Fibroblast of mammary gland (primary cell): ENCODE measurements at regions not wholly inside any gene's neighbourhood (a gene's known extent, or its start where the extent isn't known, plus 50 kb on each side); places are given as distances from the start of the nearest gene placed in this dataset.

ENCODE experiments used
- DNase-seq: peaks from one replicate; pipeline ENCODE4 v3.0.0-alpha.2; 2010; ENCODE audit warnings: low read depth
- H3K4me3 ChIP-seq: 2 replicates; pipeline ENCODE4 v1.5.1; 2011; ENCODE audit warnings: low read depth, mild to moderate bottlenecking, low read length, moderate library complexity; ENCODE audit not compliant: control insufficient read depth
- TF ChIP-seq, protein P1 (sequence below): conservative IDR thresholded peaks from 2 replicates; pipeline ENCODE4 v1.5.1; 2011; ENCODE audit warnings: low read depth, low read length, inconsistent platforms; ENCODE audit not compliant: control insufficient read depth, insufficient read depth

DNA sequence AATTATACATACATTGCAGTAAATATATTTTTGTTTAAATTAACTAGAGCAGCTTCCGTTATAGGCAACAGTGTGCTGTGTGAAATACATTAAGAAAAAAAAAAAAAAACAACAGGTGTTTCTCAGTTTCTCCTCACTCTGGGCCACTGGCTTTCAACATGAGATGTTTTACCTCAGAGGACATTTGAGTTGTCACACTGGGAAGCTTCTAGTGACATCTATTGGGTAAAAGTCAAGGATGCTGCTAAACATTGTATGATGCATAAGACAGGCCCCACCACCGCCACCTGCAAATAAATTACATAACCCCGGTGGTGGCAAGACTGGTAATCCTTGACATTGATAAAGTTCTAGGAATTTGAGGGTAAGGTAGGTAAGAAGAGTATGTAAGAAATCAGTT, 1512.2 kb downstream of the C4orf33 start:
- no peak for DNase-seq
- TF ChIP-seq, protein P1, sequence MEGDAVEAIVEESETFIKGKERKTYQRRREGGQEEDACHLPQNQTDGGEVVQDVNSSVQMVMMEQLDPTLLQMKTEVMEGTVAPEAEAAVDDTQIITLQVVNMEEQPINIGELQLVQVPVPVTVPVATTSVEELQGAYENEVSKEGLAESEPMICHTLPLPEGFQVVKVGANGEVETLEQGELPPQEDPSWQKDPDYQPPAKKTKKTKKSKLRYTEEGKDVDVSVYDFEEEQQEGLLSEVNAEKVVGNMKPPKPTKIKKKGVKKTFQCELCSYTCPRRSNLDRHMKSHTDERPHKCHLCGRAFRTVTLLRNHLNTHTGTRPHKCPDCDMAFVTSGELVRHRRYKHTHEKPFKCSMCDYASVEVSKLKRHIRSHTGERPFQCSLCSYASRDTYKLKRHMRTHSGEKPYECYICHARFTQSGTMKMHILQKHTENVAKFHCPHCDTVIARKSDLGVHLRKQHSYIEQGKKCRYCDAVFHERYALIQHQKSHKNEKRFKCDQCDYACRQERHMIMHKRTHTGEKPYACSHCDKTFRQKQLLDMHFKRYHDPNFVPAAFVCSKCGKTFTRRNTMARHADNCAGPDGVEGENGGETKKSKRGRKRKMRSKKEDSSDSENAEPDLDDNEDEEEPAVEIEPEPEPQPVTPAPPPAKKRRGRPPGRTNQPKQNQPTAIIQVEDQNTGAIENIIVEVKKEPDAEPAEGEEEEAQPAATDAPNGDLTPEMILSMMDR, result no peak
- no peak overlapping the region for H3K4me3 ChIP-seq

- H3K4me3 ChIP-seq, result no peak overlapping the region
- TF ChIP-seq, protein P1, result no peak
- no peak for DNase-seq
These were observed 1532.6 kb downstream of the C4orf33 start for GRCh38 chr4:130628531-130628930.

DNA sequence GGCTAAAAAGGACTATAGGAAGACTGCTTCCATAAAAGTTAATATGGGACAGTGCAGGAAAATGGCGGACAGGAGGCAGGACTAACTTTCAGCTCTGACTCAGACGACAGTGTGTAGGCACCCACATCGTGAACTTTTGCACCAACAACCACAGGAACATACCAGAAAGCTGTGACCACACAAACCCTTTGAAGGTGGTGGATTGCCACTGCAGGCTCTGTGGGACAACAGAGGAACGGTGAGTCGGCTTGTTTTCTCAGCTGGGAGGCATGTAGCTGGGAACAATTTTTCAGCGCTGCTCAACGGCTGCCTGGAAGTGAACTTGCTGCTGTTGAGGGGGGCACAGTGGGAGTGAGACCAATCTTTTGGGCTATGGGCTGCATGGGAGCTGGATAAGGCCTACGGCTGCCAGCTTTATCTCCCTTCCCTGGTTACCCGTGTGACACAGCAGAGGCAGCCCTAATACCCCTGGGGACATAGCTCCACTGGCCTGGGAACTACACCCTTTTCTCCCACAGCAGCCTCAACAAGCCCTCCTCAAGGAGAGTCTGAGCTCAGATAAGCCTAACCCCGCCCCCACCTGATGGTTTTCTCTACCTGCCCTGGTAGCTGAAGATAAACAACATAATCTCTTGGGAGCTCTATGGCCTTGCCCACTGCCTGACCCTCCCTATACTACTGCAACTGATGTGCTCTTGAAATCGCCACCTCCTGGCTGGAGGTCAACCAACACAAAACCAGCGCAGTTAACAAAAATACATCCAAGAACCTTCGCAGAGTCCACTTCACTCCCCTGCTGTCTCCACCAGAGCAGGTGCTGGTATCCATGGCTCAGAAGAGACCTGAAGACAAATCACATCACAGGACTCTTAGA, 1537.0 kb downstream of the C4orf33 start:
- peak; percentile 5 for DNase-seq
- TF ChIP-seq, protein P1, result no peak

GRCh38 chr4:130636486-130636885, 1540.5 kb downstream of the C4orf33 start:
- no peak for DNase-seq
- TF ChIP-seq, protein P1, result no peak
- H3K4me3 ChIP-seq, result no peak overlapping the region

More for the DNA sequence above, 1537.0 kb downstream of the C4orf33 start:
- no peak overlapping the region for H3K4me3 ChIP-seq

- TF ChIP-seq, protein P1, result no peak
- DNase-seq, result no peak
- H3K4me3 ChIP-seq, result no peak overlapping the region
These were observed 1544.6 kb downstream of the C4orf33 start for GRCh38 chr4:130640592-130640991.

DNA sequence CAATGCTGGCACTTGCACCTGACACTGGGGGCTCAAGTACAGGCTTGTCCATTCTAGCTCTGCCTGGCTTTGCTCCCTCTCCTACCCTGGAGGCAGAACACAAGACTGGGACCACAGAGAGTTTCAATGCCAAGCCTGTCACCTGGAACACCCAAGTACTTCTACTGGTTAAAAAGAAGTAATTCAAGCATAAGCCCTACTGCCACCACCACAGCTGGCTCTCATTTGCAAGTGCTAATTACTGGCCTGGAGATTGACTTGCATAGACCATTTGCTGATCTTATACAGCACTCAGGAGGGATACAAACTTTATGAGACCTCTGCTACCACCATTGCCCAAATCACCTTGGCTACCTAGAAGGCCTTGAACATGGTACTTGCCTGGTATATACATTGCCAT, 1550.9 kb downstream of the C4orf33 start:
- no peak overlapping the region for H3K4me3 ChIP-seq
- DNase-seq, result no peak
- TF ChIP-seq, protein P1, result no peak

GRCh38 chr4:130648570-130648969, 1552.6 kb downstream of the C4orf33 start:
- no peak for DNase-seq
- no peak overlapping the region for H3K4me3 ChIP-seq
- TF ChIP-seq, protein P1, result no peak
